NCI-H146 treated with DMSO at 0.1 percent for 48 hours (cell line): ENCODE measurements at regions not wholly inside any gene's neighbourhood (a gene's known extent, or its start where the extent isn't known, plus 50 kb on each side); places are given as distances from the start of the nearest gene placed in this dataset.

Experiments used
- DNase-seq: peaks from one replicate; lab custom pipeline; 2025; ENCODE audit not compliant: unreplicated experiment; lab: John Stamatoyannopoulos, UW

- no peak for DNase-seq
Observed at GRCh38 chr3:87175732-87176131, 51.4 kb upstream of the CHMP2B start.

- DNase-seq: no peak
Observed at GRCh38 chr3:87173776-87174175, 53.3 kb upstream of the CHMP2B start.

- DNase-seq: no peak
Observed at GRCh38 chr3:87173071-87173470, 54.0 kb upstream of the CHMP2B start.

GRCh38 chr3:87167628-87168456, 59.3 kb upstream of the CHMP2B start:
- DNase-seq: peak; percentile 66

GRCh38 chr3:87164245-87164644, 62.9 kb upstream of the CHMP2B start:
- DNase-seq: no peak

GRCh38 chr3:87161851-87162250, 65.3 kb upstream of the CHMP2B start:
- DNase-seq: peak; percentile 50

- peak; percentile 60 for DNase-seq
Observed at GRCh38 chr3:87161417-87161816, 65.7 kb upstream of the CHMP2B start.

GRCh38 chr3:87161013-87161412, 66.1 kb upstream of the CHMP2B start:
- peak; percentile 58 for DNase-seq

- no peak for DNase-seq
Observed at GRCh38 chr3:87158823-87159222, 68.3 kb upstream of the CHMP2B start.

GRCh38 chr3:87148020-87148419, 79.1 kb upstream of the CHMP2B start:
- no peak for DNase-seq

- no peak for DNase-seq
Observed at GRCh38 chr3:87147562-87147961, 79.5 kb upstream of the CHMP2B start.

- DNase-seq: no peak
Observed at GRCh38 chr3:87145553-87145952, 81.6 kb upstream of the CHMP2B start.

GRCh38 chr3:87136066-87136596, 91.0 kb upstream of the CHMP2B start:
- no peak for DNase-seq

GRCh38 chr3:87135412-87135811, 91.7 kb upstream of the CHMP2B start:
- DNase-seq: no peak

- no peak for DNase-seq
Observed at GRCh38 chr3:87132801-87133200, 94.3 kb upstream of the CHMP2B start.

GRCh38 chr3:87128006-87128405, 99.1 kb upstream of the CHMP2B start:
- DNase-seq: no peak

- DNase-seq: no peak
Observed at GRCh38 chr3:87127281-87127680, 99.8 kb upstream of the CHMP2B start.

GRCh38 chr3:87126321-87126720, 100.8 kb upstream of the CHMP2B start:
- DNase-seq: no peak

- no peak for DNase-seq
Observed at GRCh38 chr3:87125116-87125515, 102.0 kb upstream of the CHMP2B start.

- no peak for DNase-seq
Observed at GRCh38 chr3:87122766-87123165, 104.3 kb upstream of the CHMP2B start.

GRCh38 chr3:87121856-87122255, 105.3 kb upstream of the CHMP2B start:
- DNase-seq: no peak

GRCh38 chr3:87120881-87121280, 106.2 kb upstream of the CHMP2B start:
- peak; percentile 89 for DNase-seq

GRCh38 chr3:87120236-87120635, 106.9 kb upstream of the CHMP2B start:
- no peak for DNase-seq
